ENCODE measurements at regions not wholly inside any gene's neighbourhood (a gene's known extent, or its start where the extent isn't known, plus 50 kb on each side); places are given as distances from the start of the nearest gene placed in this dataset.
"Not testable (repeated sequence)": the region's sequence is repeated elsewhere in the genome, so short reads cannot be mapped to it uniquely, and the experiment has no call there.

GRCh38 chr10:21347043-21347784, 178.3 kb downstream of the SKIDA1 start:
- H3K27ac ChIP-seq (ENCODE audit: low read length): no peak overlapping the region
- H3K4me1 ChIP-seq (ENCODE audit: low read length): peaks cover 4% of the 10 kb centered on the region; the same call in 1 of the 2 replicates
- no peak overlapping the region for H3K4me3 ChIP-seq (ENCODE audit: low read length)
- no peaks in the 10 kb centered on the region for H3K36me3 ChIP-seq (replicated peaks; ENCODE audit: low read depth, low read length)
- H3K4me2 ChIP-seq (ENCODE audit: low read length): no peak overlapping the region
- no peaks in the 10 kb centered on the region for H3K27me3 ChIP-seq (ENCODE audit: low read depth, low read length)
- no peaks in the 10 kb centered on the region for H3K9me3 ChIP-seq (ENCODE audit: insufficient read depth, low read length)
- H2AFZ ChIP-seq (ENCODE audit: low read depth, low read length): no peak overlapping the region
- H3K9ac ChIP-seq (ENCODE audit: low read length): no peak overlapping the region
- no peaks in the 10 kb centered on the region for H4K20me1 ChIP-seq (ENCODE audit: insufficient read depth, low read length)
- no peaks in the 10 kb centered on the region for H3K79me2 ChIP-seq (ENCODE audit: low read length)
- no peak for TF ChIP-seq CTCF (IDR thresholded peaks at IDR 0.05; ENCODE audit: low read depth, low read length)
- no peak for TF ChIP-seq EZH2phosphoT487 (IDR thresholded peaks at IDR 0.05; ENCODE audit: low read depth)

DNA sequence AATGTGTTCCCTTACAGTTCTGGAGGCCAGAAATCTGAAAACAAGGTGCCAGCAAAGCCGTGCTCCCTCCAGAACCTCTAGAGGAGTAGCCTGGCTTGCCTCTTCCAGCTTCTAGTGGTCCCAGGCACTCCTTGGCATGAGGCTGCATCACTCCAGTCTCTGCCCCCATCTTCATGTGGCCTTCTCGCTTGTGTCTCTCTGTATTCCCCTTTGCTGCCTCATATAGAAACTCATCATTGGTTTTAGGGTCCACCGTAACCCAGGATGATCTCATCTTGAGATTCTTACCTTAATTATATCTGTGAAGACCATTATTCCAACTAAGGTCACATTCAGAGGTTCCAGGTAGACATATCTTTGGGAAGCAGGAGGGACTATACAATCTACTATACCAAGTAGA, 182.4 kb downstream of the SKIDA1 start:
- no peaks in the 10 kb centered on the region for H3K9me3 ChIP-seq (ENCODE audit: insufficient read depth, low read length)
- H3K4me3 ChIP-seq (ENCODE audit: low read length): no peak overlapping the region
- no peaks in the 10 kb centered on the region for H3K79me2 ChIP-seq (ENCODE audit: low read length)
- H4K20me1 ChIP-seq (ENCODE audit: insufficient read depth, low read length): no peaks in the 10 kb centered on the region
- no peak overlapping the region for H3K27ac ChIP-seq (ENCODE audit: low read length)
- H3K4me1 ChIP-seq (ENCODE audit: low read length): no peaks in the 10 kb centered on the region
- no peak overlapping the region for H2AFZ ChIP-seq (ENCODE audit: low read depth, low read length)
- no peak overlapping the region for H3K9ac ChIP-seq (ENCODE audit: low read length)
- H3K27me3 ChIP-seq (ENCODE audit: low read depth, low read length): no peaks in the 10 kb centered on the region
- H3K36me3 ChIP-seq (replicated peaks; ENCODE audit: low read depth, low read length): no peaks in the 10 kb centered on the region
- H3K4me2 ChIP-seq (ENCODE audit: low read length): no peak overlapping the region
- no peak for TF ChIP-seq CTCF (IDR thresholded peaks at IDR 0.05; ENCODE audit: low read depth, low read length)
- TF ChIP-seq EZH2phosphoT487 (IDR thresholded peaks at IDR 0.05; ENCODE audit: low read depth): no peak

DNA sequence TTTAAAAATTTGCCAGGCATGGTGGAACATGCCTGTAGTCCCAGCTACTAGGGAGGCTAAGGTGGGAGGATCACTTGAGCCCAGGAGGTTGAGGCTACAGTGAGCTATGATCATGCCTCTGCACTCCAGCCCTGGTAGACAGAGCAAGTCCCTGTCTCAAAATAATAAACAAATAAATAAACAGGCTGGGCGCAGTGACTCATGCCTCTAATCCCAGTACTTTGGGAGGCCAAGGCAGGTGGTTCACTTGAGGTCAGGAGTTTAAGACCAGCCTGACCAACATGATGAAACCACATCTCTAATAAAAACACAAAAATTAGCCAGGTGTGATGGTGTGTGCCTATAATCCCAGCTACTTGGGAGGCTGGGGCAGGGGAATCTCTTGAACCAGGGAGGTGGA, 183.0 kb downstream of the SKIDA1 start:
- not testable (repeated sequence) for H3K4me3 ChIP-seq (ENCODE audit: low read length); H3K9me3 ChIP-seq (ENCODE audit: insufficient read depth, low read length)

GRCh38 chr10:21340331-21340730, 185.2 kb downstream of the SKIDA1 start:
- no peak for TF ChIP-seq CTCF (IDR thresholded peaks at IDR 0.05; ENCODE audit: low read depth, low read length)
- no peak for TF ChIP-seq EZH2phosphoT487 (IDR thresholded peaks at IDR 0.05; ENCODE audit: low read depth)
- Histone ChIP-seq H3K27me3 (ENCODE audit: low read depth, low read length) (no peaks in the 10 kb centered on the region), H3K27ac (ENCODE audit: low read length) (no peak overlapping the region), H2AFZ (ENCODE audit: low read depth, low read length) (no peak overlapping the region), H4K20me1 (ENCODE audit: insufficient read depth, low read length) (no peaks in the 10 kb centered on the region), H3K9ac (ENCODE audit: low read length) (no peak overlapping the region), H3K4me2 (ENCODE audit: low read length) (no peak overlapping the region), H3K9me3 (ENCODE audit: insufficient read depth, low read length) (no peaks in the 10 kb centered on the region), H3K4me3 (ENCODE audit: low read length) (no peak overlapping the region), H3K79me2 (ENCODE audit: low read length) (no peaks in the 10 kb centered on the region), H3K4me1 (ENCODE audit: low read length) (no peaks in the 10 kb centered on the region), H3K36me3 (replicated peaks; ENCODE audit: low read depth, low read length) (no peaks in the 10 kb centered on the region)

More for the DNA sequence above, 183.0 kb downstream of the SKIDA1 start:
- H3K79me2 ChIP-seq (ENCODE audit: low read length); H3K9ac ChIP-seq (ENCODE audit: low read length); H3K27ac ChIP-seq (ENCODE audit: low read length); H3K36me3 ChIP-seq (replicated peaks; ENCODE audit: low read depth, low read length); H2AFZ ChIP-seq (ENCODE audit: low read depth, low read length); H4K20me1 ChIP-seq (ENCODE audit: insufficient read depth, low read length); H3K27me3 ChIP-seq (ENCODE audit: low read depth, low read length); H3K4me2 ChIP-seq (ENCODE audit: low read length); H3K4me1 ChIP-seq (ENCODE audit: low read length): not testable (repeated sequence)

Measured in OCI-LY3 (cell line).